Heart left ventricle (tissue), 13 donors: ENCODE measurements at regions not wholly inside any gene's neighbourhood (a gene's known extent, or its start where the extent isn't known, plus 50 kb on each side); places are given as distances from the start of the nearest gene placed in this dataset.

Source experiments
- POLR2A ChIP-seq, 2 donors: fragments of 450-650 bp; IDR thresholded peaks; one replicate each; pipeline ENCODE4 v1.6.1; 2017; ENCODE audit warnings: antibody characterized with exemption in 2 of 2, mild to moderate bottlenecking in 2 of 2, moderate library complexity in 2 of 2
- TF ChIP-seq, protein P1 (sequence below), 12 donors: fragments of 200-600 bp; sonication (generic) in 4 of 12; IDR thresholded peaks; one replicate each; pipeline versions ENCODE4 v1.5.0 to v1.8.0; 2018 to 2022; ENCODE audit warnings: antibody characterized with exemption in 12 of 12, mild to moderate bottlenecking in 5 of 12
- donor health status: ischemic (EF 13 %, LVEDD 7.1; RV severe dilation, severe dysfunction).
- donor health status: DM: no; HTN: yes; CAD: no.
- donor health status: DM: no; HTN: no; CAD: no.
- donor health status: ischemic (EF 25% LVEDD 6.9; RV normal size, moderate dysfunction).
- donor health status: ischemic (EF 25% LVEDD 5.7; RV mildly dilated, moderate dysfunction).
- donor health status: ischemic (EF 35%, LVEDD 5.7; RV mildly dilated, moderate dysfunction).
- donor health status: nonischemic (EF 11% LVEDD 7.7; RV severe dilation, severe dysfunction).
- donor health status: DM: yes; HTN: yes; CAD: no.
- donor health status: PGD.
- donor health status: ischemic (EF 29% LVEDD 5.4; RV normal size, mild dysfunction).
- donor health status: nonischemic (EF 23%, LVEDD 6.1; RV moderate dilation, normal function).

DNA sequence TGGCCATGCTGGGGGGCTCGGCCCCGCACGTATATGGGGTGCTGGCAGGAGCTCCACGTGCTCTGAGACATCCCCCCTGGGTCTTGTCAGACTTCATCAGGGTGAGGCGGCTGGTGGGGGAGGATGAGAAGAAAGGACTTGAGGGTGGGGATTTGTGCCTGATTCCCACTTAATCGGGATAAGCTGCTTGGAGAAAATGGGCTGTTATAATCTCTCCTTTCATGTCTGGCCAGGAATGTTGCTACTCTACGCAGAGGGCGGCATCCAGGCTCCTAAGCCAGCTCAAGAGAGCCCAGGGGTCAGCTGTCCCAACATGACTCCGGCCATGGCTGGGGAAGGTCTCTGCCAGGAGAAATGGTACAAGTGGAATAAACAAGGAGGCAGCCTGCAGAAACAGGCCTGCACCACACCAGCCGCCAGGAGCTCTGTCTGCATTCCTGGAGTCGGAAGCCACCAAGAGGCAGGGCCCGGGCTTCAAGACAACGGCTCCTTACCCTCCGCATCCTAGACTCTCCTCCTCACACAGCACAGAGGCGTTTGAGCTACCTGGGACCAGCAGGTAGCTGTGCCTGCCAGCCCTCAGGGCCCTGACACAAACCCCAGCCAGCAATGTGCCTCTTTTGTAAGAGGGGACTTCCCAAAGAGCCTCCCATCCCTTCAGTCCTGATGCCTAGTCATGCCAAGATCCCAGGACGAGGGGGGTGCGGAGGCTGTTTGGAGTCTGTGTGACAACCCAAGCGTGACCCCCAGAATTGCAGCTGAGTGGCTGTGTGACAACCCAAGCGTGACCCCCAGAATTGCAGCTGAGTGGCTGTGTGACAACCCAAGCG, 195.8 kb upstream of the DIO3 start:
- TF ChIP-seq, protein P1, sequence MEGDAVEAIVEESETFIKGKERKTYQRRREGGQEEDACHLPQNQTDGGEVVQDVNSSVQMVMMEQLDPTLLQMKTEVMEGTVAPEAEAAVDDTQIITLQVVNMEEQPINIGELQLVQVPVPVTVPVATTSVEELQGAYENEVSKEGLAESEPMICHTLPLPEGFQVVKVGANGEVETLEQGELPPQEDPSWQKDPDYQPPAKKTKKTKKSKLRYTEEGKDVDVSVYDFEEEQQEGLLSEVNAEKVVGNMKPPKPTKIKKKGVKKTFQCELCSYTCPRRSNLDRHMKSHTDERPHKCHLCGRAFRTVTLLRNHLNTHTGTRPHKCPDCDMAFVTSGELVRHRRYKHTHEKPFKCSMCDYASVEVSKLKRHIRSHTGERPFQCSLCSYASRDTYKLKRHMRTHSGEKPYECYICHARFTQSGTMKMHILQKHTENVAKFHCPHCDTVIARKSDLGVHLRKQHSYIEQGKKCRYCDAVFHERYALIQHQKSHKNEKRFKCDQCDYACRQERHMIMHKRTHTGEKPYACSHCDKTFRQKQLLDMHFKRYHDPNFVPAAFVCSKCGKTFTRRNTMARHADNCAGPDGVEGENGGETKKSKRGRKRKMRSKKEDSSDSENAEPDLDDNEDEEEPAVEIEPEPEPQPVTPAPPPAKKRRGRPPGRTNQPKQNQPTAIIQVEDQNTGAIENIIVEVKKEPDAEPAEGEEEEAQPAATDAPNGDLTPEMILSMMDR (IDR thresholded peaks at IDR 0.05) = no peak
- TF ChIP-seq POLR2A (IDR thresholded peaks at IDR 0.05) = no peak
